Osteoblast (primary cell): ENCODE measurements at regions not wholly inside any gene's neighbourhood (a gene's known extent, or its start where the extent isn't known, plus 50 kb on each side); places are given as distances from the start of the nearest gene placed in this dataset.

Source experiments
- DNase-seq: peaks from one replicate; pipeline ENCODE4 v3.0.0; 2011; ENCODE audit warnings: low spot score, mixed read lengths; ENCODE audit not compliant: insufficient read length; ENCODE audit errors: missing footprints
- H2AFZ ChIP-seq: 2 replicates; pipeline ENCODE4 v1.6.0; 2011; ENCODE audit warnings: mild to moderate bottlenecking, low read length
- H3K27ac ChIP-seq: 2 replicates; pipeline ENCODE4 v1.5.1; 2011; ENCODE audit warnings: mild to moderate bottlenecking, low read depth, low read length, moderate library complexity
- H3K27me3 ChIP-seq: 2 replicates; pipeline ENCODE4 v1.6.0; 2012; ENCODE audit warnings: mild to moderate bottlenecking, control low read depth, inconsistent platforms, low read length, moderate library complexity; ENCODE audit not compliant: insufficient read depth
- H3K36me3 ChIP-seq: 2 replicates; pipeline ENCODE4 v1.5.1; 2011; ENCODE audit warnings: mild to moderate bottlenecking, low read length, control low read depth, moderate library complexity; ENCODE audit not compliant: insufficient read depth
- H3K4me1 ChIP-seq: 2 replicates; pipeline ENCODE4 v1.5.1; 2011; ENCODE audit warnings: mild to moderate bottlenecking, low read length, control low read depth, moderate library complexity; ENCODE audit not compliant: insufficient read depth
- H3K4me2 ChIP-seq: 2 replicates; pipeline ENCODE4 v1.6.0; 2011; ENCODE audit warnings: mild to moderate bottlenecking, low read length; ENCODE audit not compliant: insufficient read depth
- H3K4me3 ChIP-seq: fragments of 200-600 bp; sonication (generic); 3 replicates; pipeline ENCODE4 v1.5.1; 2012; ENCODE audit warnings: mild to moderate bottlenecking, low read length, inconsistent platforms; ENCODE audit not compliant: insufficient read depth
- H3K79me2 ChIP-seq: 2 replicates; pipeline ENCODE4 v1.6.0; 2012; ENCODE audit warnings: mild to moderate bottlenecking, low read length, control low read depth, inconsistent platforms; ENCODE audit not compliant: insufficient read depth
- H3K9me3 ChIP-seq: 2 replicates; pipeline ENCODE4 v1.5.1; 2011; ENCODE audit warnings: low read depth, low read length, control low read depth
- H4K20me1 ChIP-seq: 2 replicates; pipeline ENCODE4 v1.6.0; 2012; ENCODE audit warnings: mild to moderate bottlenecking, low read length, control low read depth; ENCODE audit not compliant: insufficient read depth
- CTCF ChIP-seq: IDR thresholded peaks from 2 replicates; pipeline ENCODE4 v1.5.1; 2011; ENCODE audit warnings: mild to moderate bottlenecking, low read depth, low read length, moderate library complexity; ENCODE audit errors: extremely low read depth

DNA sequence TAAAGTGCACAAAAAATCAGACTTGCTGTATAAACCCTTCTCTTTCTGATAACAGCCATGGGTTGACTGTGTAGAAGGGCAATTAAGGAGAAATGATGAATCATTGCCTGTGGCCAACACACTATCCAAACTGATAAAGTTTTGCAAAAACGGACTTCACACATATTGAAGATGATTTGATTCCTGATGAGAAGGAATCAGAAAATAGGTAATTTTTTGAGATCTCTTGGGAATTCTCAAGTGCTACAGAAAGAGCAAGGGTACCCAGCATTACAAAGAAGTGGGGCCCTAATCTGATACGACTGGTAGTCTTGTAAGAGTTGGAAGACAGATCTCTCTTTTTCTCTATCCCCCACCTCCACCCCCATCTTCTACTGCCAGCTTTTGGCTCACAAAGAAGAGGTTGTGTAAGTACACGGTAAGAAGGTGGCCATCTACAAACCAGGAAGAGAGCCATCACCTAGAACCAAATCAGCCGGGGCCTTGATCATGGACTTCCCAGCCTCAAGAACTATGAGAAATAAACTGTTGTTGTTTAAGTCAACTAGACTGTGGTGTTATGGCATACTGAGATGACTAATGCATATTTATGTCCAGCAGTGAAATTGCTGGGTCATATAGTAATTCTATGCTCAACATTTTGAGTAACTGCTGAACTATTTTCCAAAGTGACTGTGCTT, 254.7 kb downstream of the EDEM1 start:
- Histone ChIP-seq H3K27ac (no peak overlapping the region), H3K4me2 (no peak overlapping the region), H4K20me1 (no peaks in the 10 kb centered on the region), H3K4me1 (no peaks in the 10 kb centered on the region), H3K9me3 (no peaks in the 10 kb centered on the region), H3K4me3 (no peak overlapping the region), H3K79me2 (no peaks in the 10 kb centered on the region), H3K36me3 (no peaks in the 10 kb centered on the region), H3K27me3 (no peaks in the 10 kb centered on the region), H2AFZ (no peak overlapping the region)
- no peak for DNase-seq
- TF ChIP-seq CTCF: no peak

- DNase-seq: no peak
- H3K4me1 ChIP-seq: no peaks in the 10 kb centered on the region
- H3K9me3 ChIP-seq: no peaks in the 10 kb centered on the region
- H3K27ac ChIP-seq: no peak overlapping the region
- no peak for TF ChIP-seq CTCF
- H3K27me3 ChIP-seq: no peaks in the 10 kb centered on the region
- H3K79me2 ChIP-seq: no peaks in the 10 kb centered on the region
- H3K36me3 ChIP-seq: no peaks in the 10 kb centered on the region
- H3K4me2 ChIP-seq: no peak overlapping the region
- H4K20me1 ChIP-seq: no peaks in the 10 kb centered on the region
- H3K4me3 ChIP-seq: no peak overlapping the region
- no peak overlapping the region for H2AFZ ChIP-seq
These were observed 255.3 kb downstream of the EDEM1 start for GRCh38 chr3:5442786-5443138.

- Histone ChIP-seq H3K27ac (no peak overlapping the region), H3K4me1 (no peaks in the 10 kb centered on the region), H4K20me1 (no peaks in the 10 kb centered on the region), H3K4me3 (no peak overlapping the region), H3K36me3 (no peaks in the 10 kb centered on the region), H3K4me2 (no peak overlapping the region), H3K79me2 (no peaks in the 10 kb centered on the region), H2AFZ (no peak overlapping the region), H3K27me3 (no peaks in the 10 kb centered on the region), H3K9me3 (no peaks in the 10 kb centered on the region)
- no peak for TF ChIP-seq CTCF
- DNase-seq: no peak
These were observed 256.7 kb downstream of the EDEM1 start for GRCh38 chr3:5444253-5444652.

DNA sequence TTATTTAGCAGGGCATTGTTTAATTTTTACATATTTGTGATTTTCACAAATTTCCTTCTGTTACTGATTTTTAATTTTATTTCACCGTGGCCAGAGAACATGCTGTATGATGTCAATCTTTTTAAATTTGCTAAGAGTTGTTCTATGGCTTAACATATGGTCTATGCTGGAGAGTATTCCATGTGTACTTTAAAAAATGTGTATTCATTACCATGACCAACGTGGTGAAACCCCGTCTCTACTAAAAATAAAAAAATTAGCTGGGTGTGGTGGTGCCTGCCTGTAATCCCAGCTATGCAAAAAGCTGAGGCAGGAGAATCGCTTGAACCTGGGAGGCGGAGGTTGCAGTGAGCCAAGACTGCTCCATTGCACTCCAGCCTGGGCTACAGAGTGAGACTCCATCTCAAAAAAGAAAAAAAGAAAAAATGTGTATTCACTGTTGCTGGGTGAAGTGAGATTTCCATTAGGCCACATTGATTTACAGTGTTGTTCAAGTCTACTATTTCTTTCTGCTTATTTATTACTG, 258.2 kb downstream of the EDEM1 start:
- Histone ChIP-seq H2AFZ (no peak overlapping the region), H3K4me2 (no peak overlapping the region), H3K36me3 (no peaks in the 10 kb centered on the region), H3K79me2 (no peaks in the 10 kb centered on the region), H3K4me3 (no peak overlapping the region), H4K20me1 (no peaks in the 10 kb centered on the region), H3K4me1 (no peaks in the 10 kb centered on the region), H3K27me3 (no peaks in the 10 kb centered on the region), H3K9me3 (no peaks in the 10 kb centered on the region), H3K27ac (no peak overlapping the region)
- no peak for DNase-seq
- no peak for TF ChIP-seq CTCF
